GM18526 (cell line): ENCODE measurements at regions not wholly inside any gene's neighbourhood (a gene's known extent, or its start where the extent isn't known, plus 50 kb on each side); places are given as distances from the start of the nearest gene placed in this dataset.

ENCODE experiments used
- POLR2A ChIP-seq: IDR thresholded peaks from 3 replicates; pipeline ENCODE4 v1.6.1; 2011; ENCODE audit not compliant: insufficient read length; ENCODE audit errors: extremely low read depth

DNA sequence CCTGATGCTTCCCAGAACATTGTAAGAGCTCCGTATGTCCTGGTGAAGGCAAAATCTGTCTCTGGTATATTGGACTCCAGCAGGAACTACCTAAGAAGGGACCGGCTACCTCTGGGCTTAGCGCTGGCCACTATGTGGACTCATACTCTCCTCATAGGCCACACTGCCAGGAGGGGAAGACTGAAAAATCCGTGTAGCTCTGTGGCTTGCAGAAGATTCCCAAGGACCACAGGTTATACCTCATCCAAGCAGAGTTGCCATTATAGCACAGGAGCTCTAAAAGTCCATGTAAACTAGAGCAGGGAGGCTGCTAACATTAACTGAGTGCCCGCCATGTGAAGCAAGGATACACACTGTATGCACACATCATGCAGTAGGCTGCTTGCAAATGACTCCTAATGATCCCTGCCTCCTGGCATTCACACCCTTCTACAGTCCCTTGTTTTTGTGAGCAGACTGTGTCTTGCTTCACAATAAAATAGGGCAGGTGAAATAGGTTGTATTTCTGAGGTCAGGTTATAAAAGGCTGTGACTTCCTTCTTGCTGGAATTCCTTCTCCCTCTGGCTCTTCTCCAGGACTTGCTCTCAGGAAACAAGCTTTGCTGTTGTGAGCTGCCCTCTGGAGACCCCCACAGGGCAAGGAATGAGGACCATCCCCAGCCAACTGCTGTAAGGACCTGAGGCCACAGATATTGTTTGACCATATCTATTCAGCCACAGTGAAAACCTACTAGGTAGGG is 192.6 kb upstream of the UBL3 start:
- no peak for TF ChIP-seq POLR2A

DNA sequence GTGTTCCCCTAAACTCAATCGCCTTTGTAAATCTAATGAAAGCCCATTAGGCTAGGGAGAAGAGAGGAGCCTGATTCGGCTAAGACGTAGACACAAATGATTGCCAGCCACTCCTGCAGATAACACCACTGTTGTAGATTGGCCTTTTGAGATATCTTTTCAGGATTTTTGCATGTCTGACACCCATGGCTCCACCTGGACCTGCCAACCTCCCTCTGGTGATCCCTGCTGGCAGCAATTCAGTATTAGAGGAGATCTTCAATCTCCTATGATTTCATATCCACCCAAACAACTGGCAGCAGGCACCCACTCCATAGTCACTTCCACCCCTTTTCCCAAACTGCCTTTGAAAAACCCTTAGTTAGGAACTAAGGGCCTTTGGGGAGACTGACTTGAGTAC is 191.9 kb upstream of the UBL3 start:
- TF ChIP-seq POLR2A: no peak

DNA sequence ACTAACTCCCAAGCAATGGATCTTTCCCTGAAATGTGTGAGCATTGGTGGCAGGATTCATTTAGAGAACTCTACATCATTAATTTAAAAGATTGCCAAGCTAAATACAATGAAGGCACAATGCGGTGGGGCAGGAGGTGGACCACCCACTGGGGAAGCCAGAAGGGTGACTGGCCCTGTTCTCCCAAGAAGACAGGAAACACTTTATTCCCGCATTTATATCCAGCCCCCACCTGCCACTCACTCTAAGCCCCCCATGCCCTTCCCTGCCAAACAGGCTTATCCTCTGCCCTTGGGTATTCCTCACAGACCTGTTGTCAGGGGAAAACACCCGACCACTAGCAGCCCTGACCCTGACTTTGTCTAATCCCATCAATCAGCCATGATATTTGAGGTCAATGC is 189.1 kb upstream of the UBL3 start:
- no peak for TF ChIP-seq POLR2A

DNA sequence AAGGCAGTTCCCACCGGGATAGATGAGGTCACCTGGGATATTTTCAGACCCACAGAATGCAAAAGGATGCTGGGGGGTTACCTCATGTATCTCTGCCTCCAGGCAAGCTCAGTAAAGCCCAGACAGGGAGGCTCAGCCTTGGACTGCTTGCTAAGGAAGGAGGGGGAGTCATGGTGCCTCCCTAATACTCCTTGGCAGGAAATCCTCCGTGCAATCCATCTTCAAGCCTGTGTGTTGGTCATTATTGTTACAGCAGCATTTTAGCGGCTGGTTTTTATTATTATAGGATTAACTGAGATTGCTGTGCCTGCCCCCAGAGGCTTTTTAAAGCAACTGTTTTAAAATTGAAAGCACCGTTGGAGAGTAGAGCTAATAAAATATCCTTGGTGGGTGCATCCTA is 188.5 kb upstream of the UBL3 start:
- no peak for TF ChIP-seq POLR2A

DNA sequence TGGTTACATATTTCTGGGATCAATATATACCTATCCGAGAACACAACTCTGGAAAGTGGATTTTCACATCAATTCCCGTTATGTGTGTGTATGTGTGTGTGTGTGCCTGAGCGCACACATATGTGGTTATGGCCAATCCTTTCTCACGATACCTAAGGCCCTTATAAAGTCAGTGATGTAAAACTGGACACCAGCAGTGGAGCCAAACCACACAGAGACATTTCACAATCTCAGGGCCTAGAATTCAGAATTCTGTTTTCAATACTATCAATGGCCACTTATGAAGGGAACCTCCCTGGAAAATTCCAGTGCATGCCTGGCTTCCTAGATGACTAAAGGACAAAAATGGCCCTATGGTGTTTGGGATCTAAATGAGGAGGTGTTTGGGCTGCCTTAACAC is 187.3 kb upstream of the UBL3 start:
- no peak for TF ChIP-seq POLR2A

DNA sequence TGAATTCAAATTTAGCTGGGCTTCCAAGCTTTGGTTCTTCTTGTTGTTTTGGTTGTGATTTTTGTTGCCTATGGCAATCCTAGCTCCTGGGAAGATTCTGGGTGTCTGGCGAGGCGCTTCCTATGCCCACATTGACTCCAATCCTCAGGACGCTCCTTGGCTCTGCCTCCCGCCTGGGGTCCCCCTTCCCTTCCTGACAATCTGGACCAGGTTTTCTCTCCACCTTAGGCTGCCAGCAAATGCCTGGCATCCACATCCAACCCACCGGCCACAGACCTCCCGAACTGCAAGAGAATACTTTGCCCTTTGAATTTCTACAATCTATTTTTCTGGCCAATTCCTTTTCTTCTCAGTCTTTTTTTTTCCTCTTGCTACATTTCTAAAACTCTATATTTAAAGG is 186.9 kb upstream of the UBL3 start:
- no peak for TF ChIP-seq POLR2A

DNA sequence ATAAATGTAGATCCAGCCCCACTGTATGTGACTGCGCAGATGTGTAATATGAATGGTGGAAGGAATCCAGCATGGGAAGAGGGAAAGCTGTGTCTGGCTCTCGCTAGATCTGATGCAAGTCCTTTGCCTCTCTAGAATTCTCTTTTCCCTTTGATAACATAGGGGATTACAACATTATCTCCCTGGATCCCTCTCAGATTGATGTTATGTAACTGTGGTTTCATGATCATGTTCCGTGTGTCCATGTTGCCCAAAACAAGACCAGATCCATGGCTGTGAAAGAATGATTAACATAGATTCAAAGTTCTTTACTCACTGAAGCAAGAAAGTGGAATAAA is 184.0 kb upstream of the UBL3 start:
- TF ChIP-seq POLR2A: no peak

DNA sequence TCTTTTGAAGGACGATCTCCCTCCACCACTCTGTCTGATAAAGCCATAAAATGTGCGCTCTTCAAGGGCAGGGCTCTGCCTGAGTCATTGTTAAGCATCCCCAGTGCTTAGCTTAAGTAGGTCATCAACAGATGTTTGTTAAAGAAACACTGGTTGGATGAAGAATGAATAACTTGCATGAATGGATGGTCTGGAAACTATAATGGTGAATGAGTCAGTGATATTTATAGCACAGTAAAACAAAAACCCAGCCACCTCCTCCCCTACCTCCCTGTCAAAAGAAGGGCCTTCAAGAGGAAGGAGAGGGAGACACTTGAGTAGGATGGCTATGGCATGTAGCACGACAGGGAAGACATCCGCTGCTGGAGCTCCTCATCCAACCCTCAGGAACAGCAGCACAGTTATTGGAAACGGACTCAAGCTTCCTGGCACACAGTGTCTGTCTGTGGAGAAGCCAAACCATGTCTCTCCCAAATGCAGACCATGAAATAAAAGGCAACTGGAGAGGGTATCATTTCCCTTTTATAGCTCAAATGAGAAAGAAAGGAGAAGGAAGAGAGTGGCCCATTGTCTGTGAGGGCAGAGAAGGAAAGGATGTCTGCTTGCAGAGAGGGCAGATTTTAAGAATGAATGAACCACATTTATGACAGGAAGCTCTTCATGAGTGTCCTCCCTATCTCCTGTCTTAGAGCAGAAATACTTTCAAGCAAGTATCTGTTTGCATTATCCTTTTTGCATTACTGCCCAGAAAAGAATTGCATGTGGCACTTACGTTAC is 183.5 kb upstream of the UBL3 start:
- no peak for TF ChIP-seq POLR2A

DNA sequence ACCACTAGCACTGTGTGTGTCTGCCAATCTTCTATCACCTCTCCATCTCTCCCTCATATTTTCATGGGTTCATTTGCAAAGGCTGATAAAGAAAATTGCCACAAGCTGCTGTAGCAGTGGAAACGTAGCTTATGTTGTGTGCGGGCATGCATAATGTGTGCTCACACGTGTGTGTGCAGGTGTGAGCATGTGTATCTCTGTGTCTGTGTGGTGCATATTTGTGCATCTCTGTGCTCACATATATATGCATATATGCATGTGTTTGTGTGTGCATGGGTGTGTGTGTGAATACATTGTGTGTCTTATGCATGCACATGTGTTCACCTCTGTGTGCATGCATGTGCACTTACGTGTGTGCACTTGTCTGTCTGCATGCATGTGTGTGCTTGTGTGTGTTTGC is 181.8 kb upstream of the UBL3 start:
- TF ChIP-seq POLR2A: no peak

DNA sequence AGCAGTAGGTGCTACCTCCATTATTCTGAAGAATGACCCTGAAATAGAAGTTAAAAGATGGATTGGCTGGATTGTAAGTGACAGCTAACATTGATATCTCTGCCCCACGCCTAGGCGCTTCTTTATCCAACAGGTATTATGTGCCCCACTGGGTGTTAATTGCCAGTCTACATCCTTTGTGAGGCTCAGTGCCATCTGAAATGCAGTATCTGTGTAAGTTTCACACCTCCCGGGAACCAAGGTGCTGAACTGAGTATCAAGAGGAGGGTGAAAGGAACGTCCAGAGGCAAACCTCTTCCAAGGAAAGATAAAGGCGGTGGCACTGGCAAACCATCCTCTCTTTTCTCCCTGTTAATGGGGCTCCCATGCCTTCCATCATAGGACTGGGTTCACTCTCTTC is 181.1 kb upstream of the UBL3 start:
- TF ChIP-seq POLR2A: no peak

DNA sequence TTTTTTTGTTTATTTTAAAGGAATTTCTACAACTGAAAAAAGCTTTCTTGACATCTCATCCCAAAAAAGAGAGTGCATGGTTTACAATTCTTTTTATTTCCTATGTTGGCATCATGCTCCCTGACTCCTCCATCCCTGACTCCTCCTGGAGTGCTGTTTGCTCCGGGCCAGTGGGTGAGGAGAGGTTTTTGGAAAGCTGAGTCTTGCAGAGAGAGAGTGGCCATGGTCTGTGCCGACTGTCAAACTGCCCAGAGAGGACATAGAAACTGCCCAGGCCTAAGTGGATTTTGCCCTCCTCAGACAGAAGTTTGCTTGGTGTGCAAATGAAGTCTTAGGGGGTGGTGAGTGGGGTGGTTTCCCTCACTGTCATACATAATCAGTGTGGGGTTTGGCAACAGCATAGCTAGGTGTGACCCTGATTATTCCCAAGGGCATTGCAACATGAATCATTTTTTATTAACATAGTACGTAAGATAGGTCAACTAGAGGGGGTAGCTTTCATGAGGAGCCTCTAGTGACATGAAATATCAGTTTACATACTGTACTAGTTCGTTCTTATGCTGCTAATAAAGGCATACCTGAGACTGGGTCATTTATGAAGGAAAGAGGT is 179.8 kb upstream of the UBL3 start:
- no peak for TF ChIP-seq POLR2A

DNA sequence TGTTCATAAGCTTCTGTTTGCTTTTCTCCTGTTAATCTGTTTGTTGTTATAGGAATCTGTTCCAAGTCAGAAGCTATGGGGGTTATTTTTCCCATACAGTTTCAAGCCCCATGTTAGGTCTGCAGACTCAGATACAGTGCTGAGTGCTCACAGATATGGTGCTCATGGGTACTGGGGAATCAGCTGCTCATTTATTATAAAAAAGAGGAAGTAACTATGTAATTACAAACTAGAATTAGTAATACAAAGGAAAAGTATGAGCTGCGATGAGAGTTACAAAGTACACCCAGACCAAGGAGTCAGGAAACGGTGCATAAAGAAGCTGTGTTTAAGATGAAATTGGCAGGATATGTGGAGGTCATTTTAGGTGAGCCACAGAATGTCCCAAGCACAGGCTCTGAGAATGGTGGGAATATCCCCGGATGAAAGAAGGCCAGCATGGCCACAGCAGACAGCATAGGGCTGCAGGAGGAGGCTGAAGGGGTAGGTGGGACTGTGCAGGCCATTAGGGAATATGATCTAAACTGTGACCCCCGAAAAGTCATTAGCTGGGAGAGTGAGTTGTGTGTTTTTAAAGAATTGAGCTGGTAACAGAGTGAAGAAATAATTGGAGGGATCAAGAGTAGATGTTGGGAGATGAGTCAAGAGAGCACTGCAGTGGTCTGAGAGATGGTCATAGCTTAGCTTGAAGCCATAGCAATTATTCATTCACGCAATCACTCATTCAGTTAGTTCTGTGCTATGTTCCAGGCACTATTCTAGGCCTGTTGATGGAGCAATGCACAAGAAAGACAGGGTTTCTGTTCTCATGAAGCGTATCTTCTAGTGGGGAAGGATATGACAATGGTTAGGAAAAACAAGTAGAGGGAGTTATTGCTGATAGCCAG is 177.4 kb upstream of the UBL3 start:
- no peak for TF ChIP-seq POLR2A

DNA sequence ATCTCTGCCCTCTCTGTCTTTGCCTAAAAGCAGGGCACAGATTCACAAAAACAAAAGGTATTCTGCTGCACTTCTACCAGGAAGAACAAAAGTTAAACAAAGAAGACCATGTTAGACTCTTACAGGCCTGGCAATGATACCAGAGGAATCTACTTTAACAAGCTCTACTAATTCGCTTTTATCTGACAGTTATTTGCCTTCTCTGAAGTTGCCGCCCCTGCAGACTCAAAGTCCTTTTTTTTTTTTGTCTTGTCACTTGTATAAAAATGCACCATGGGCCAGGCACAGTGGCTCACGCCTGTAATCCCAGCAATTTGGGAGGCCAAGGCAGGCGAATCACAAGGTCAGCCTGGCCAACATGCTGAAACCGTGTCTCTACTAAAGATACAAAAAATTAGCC is 176.5 kb upstream of the UBL3 start:
- TF ChIP-seq POLR2A: no peak

DNA sequence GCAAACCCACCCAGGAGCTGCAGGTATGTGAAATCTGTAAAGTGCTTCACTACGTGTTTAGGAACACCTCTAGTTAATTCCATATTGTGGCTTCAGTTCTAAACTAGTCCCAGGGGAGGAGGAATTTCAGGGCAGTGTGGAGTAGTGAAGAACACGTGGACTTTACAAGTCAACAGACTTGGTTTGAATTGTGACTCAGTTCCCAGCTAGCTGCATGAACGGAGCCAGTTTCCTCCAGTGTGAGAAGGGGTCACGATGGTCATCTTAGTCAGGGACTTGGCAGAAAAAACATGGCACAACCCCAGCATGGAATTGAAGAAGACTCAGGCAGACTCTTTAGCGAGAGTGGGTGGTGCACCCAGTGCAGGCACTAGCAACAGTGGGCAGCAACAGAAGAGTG is 175.7 kb upstream of the UBL3 start:
- no peak for TF ChIP-seq POLR2A

DNA sequence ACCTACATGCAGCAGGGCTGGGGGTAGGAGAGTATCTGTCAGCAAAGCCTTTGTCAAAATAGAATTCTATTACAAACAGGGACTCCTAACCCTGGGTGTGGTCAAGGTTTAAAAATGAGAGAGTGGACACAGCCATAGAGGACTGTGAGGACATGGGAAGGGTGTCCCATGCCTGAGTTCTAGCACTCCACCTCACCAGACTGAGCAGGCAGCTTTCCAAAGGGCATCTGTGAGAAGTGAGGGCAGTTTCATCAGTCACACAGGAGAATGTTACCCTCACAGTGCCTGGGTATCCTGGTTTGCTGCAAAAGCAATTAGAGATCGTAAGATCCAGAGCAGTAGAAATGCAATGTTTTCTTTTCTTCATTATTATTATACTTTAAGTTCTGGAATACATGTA is 174.9 kb upstream of the UBL3 start:
- TF ChIP-seq POLR2A: no peak
